GM19455 (cell line): ENCODE measurements at regions not wholly inside any gene's neighbourhood (a gene's known extent, or its start where the extent isn't known, plus 50 kb on each side); places are given as distances from the start of the nearest gene placed in this dataset.
"Not testable (repeated sequence)": the region's sequence is repeated elsewhere in the genome, so short reads cannot be mapped to it uniquely, and the experiment has no call there.

Experiments used
- ATAC-seq: cut with Tn5 transposase; IDR thresholded peaks from one replicate; pipeline ENCODE4 v1.9.1; 2021; ENCODE audit not compliant: unreplicated experiment

DNA sequence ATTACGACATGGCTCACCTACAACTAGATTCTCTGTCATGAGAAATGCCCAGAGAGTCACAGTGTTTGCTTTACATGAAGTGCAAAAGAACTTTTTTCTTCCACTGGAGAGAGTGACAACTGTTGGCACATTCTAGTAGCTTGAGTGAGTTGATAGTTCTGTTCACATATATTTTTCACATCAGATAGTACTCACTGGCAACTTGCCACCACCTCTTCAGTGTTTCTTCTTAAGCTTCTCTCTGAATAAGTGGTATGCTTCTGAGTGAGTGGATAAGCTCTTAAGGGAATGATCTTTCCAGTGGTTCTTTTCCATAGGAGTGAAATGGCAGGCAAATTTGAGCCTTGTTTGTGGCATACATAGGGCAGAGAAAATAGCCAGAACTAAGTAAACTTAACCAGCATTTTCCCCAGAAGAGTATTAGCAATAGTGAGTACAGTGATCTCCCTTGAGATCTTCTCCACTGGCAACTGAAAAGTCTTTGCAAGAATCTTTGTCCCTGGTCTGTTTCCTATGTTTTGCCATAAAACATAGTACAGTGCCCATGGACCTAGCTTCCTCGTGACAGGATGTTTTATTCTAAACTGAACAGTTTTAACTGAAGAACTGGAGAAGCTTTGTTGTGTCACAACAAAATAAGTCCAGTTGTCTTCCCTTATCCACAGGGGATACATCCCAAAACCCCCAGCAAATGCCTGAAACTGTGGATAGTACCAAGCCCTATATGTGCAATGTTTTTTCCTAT is 125.4 kb upstream of the CDK13 start:
- no peak for ATAC-seq

DNA sequence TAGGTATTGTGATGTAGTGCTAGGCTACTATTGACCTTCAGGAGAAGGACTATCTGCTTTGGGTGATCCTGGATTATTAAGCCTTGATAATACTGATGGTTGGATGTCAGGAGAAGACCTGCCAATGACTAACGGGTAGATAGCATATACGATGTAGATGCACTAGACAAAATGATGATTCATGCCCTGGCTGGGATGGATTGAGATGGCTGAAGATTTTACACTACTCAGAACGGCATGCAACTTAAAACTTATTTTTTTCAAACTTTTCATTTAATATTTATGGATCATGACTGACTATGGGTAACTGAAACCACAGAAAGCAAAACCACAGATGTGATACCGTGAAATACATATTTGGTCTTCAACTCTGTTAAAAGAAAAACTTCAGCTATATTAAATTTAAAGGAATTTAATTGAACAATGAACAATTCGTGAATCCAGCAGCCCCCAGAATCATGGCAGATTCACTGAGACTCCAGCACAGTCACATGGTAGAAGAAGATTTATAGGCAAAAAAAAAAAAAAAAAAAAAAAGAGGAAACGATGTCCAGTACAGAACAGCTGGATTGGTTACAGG is 124.6 kb upstream of the CDK13 start:
- no peak for ATAC-seq

GRCh38 chr7:39826166-39826565 is 123.9 kb upstream of the CDK13 start:
- no peak for ATAC-seq

- ATAC-seq, result no peak
Measured at GRCh38 chr7:39827571-39827970, 122.5 kb upstream of the CDK13 start.

DNA sequence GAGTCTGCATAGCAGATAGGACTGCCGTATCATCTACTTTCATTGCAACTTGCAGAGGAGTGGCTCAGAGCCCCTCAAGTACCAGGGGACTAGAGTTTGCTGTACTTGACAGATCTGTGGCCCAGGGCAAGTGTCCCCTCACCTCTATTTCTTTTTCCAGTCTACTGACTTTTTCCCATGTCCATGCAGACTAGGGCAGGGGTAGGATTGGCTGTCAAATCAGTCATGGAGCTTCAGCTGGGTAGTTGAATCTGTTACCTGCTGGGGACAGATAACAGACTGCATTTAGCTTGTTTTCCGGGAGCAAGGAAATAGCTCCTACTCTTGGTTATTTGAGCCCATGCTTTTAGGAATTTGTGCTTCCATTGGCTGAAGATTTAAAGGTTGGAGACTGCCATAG is 121.0 kb upstream of the CDK13 start:
- ATAC-seq, result no peak

- no peak for ATAC-seq
Measured at GRCh38 chr7:39832519-39833085, 117.5 kb upstream of the CDK13 start.

DNA sequence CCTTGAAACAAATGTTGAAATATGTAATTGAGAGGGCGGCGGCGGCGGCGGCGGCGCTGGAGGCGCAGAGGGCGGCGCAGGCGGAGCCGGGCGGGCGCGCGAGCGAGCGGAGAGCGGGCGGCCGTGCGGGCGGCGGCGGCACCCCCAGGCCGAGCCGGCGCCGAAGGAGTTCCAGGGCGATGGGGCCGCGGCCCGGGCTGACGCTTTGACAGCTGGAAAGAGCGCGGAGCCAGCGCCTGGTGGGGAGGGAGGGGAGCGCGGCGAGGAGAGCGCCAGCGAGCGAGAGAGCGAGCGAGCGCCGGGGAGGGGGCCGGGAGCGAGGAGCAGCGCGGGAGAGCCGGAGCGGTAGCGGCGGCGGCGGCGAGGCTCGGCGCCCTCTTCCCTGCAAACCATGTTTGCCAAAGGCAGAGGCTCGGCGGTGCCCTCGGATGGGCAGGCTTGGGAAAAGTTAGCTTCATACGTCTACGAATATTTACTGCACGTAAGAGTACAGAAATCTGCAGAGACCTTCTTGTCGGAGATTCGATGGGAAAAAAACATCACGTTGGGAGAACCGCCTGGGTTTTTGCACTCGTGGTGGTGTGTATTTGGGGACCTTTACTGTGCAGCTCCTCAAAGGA is 116.8 kb upstream of the CDK13 start:
- peak; percentile 57 for ATAC-seq

- ATAC-seq, result not testable (repeated sequence)
Measured at GRCh38 chr7:39833865-39834634, 116.0 kb upstream of the CDK13 start.

DNA sequence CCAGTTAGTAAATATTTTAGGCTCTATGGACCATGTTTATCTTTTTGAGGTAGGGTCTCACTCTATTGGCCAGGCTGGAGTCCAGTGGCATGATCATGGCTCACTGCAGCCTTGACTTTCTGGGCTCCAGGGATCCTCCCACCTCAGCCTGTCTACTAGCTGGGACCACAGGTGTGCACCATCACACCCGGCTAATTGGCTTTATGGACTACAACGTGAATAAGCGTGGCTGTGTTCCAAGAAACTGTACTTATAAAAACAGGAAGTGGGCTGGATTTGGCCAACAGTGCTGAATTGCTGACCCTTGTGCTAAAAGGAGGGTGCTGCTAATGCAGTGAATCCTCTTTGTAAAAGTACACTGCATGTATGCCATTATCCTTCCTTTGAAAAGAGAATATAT is 111.7 kb upstream of the CDK13 start:
- no peak for ATAC-seq

DNA sequence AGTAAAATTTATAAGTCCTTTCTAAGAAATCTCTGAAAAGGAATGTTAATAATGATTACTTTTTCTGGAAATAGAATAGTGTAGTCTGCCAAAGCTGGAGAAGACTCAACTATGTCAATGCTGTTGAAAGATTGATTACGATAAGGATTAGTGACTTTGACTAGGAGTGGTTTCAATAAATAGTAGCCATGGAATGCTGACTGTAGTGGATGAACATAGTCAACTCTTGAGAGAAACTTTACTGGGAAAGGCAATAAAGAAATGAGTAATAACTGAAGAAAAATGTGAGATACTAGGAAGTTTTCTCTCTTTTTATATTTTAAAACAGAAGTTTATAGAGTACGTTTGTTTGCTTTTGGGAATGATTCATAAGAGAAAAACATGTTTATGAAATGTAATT is 105.0 kb upstream of the CDK13 start:
- no peak for ATAC-seq

- ATAC-seq, result no peak
Measured at GRCh38 chr7:39847227-39847626, 102.8 kb upstream of the CDK13 start.

DNA sequence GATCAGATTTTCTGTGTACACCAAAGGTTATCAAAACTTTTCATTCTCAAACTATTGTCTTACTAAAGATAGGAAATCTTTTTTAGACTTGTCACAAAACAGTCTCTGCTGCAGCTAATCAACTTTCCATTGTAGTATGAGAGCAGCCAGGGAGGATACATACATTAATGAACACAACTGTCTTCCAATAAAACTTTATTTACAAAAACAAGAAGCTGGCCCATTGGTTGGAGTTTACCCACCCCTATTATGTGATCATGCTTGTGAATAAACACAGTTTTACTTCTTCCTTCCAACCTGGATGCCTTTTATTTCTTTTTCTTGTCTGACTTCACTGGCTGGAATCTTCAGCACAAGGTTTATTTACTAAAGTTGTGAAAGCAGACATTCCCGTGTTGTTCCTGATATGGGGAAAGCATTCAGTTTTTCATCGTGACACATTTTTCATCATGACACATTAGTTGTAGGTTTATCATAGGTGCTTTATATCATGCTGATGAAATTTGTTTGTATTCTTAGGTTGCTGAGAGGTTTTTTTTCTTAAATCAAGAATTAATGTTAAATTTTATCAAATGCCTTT is 98.5 kb upstream of the CDK13 start:
- ATAC-seq, result no peak

DNA sequence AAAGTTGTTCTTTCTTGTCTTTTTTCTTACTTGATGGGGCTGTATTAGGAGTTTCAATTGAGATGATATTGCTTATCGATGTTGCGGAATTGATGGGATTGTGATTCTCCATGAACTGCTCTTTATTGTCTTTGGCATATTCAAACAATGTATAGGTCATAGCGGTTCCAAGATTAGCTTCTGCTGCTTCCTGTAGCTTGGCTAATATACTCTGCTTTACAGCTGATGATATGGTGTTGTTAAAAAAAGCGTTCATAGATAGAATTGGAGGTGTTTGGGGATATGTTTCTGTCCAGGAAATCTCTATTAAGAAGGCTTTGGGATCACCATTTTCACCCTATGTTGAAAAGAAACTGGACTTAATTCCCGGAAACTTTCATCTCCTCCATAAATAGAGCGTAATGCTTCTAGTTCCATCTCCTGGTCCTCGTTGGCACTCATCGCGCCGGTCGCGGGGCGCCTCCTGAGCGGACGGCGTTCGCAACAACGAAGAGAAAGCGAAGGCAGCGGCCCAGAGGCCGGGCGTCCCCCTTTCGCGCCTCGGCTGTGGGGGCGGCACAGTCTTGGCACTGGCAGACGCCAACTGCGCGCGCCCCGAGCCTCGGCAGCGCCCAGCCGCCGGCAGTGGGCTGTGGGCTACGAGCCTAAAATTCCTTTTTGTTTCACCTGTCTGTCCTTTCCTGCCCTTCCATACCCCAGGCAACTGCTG is 95.3 kb upstream of the CDK13 start:
- not testable (repeated sequence) for ATAC-seq

DNA sequence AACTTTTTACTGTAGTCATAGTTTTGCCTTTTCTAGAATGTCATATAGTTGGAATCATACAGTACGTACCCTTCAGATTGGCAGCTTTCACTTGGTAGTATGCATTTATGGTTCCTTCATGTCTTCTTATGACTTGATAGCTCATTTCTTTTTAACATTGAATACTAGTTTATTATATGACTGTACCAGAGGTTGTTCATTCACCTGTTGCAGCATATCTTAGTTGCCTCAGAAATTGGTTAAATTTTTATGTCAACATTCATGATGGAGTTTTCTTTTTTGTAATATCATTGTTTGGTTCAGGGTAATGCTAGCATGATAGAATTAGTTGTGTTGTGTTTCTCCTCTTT is 94.8 kb upstream of the CDK13 start:
- no peak for ATAC-seq

- ATAC-seq, result not testable (repeated sequence)
Measured at GRCh38 chr7:39863675-39864322, 86.3 kb upstream of the CDK13 start.

DNA sequence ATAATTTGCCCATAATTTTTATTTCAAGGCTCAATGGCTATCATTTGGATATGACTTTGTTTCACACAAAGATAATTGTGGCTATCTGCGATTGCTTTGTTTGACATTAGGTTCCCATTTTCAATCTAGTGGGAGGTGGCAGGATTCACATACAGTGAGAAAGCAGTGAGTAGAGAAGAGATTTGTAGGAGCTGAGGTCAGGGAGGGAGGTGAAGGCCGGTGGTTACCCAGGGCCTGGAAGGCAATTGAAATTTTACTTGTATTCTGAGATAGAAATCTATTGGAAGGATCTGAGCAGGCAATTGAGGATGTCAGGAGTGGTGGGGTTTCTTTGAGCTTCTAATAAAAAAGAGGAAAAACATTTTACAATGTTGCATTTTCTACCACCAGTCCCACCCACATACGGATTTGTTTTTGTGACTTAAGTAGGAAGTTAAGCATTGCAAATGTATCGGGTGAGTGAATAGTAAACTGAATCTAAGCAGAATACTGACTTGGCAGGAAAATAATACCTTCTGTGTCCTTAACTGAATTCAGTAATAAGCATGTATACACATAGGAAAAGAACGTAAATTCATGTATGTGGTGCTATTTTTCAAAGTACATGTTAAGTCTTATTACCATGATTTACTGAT is 80.1 kb upstream of the CDK13 start:
- ATAC-seq, result not testable (repeated sequence)

DNA sequence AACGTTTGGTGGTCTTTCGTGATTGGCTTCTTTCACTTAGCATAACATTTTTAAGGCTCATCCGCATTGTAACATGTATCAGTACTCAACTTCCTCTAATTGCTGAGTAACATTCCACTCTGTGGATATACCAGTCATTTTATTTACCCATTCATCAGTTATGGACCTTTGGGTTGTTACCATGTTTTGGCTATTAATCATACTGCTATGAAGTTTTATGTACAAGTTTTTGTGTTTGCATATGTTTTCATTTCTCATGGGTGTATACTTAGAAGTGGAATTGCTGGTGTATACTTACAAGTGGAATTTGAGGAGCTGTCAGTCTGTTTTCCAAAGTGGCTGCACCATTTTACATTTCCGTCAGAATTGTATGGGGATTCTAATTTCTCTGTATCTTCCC is 78.4 kb upstream of the CDK13 start:
- not testable (repeated sequence) for ATAC-seq

DNA sequence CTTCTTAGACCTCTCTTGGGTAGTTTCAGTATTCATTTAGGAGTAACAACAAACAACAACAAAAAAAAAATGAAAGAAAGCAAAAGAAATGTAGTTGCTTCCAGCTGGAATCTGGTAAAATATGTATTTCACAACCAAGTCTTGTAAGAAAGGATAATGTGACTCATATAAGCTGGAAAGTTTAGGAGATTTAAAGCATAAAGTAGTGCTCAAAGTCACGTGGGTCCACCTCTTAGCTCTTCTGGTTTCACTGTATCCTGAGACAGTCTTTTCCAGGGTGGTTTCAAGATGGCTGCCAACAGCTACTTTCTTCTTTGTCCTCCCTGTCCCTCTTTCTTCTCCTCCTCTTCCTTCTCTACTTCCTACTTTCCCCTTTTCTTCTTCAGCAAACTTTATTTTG is 69.5 kb upstream of the CDK13 start:
- ATAC-seq, result no peak

- ATAC-seq, result no peak
Measured at GRCh38 chr7:39882148-39882784, 67.8 kb upstream of the CDK13 start.
